HEK293 (cell line): ENCODE measurements at regions not wholly inside any gene's neighbourhood (a gene's known extent, or its start where the extent isn't known, plus 50 kb on each side); places are given as distances from the start of the nearest gene placed in this dataset.

Source experiments
- CTCF ChIP-seq: fragments of 450-650 bp; formaldehyde crosslinking; IDR thresholded peaks from 2 replicates; pipeline ENCODE4 v1.5.1; 2016; ENCODE audit warnings: missing biosample characterization, missing genetic modification characterization
- YY1 ChIP-seq: fragments of 450-650 bp; formaldehyde crosslinking; IDR thresholded peaks from 2 replicates; pipeline ENCODE4 v1.5.1; 2018; ENCODE audit warnings: missing biosample characterization, missing genetic modification characterization
- ZNF214 ChIP-seq: fragments of 450-650 bp; formaldehyde crosslinking; IDR thresholded peaks from 2 replicates; pipeline ENCODE4 v1.5.1; 2017; ENCODE audit warnings: missing biosample characterization, mild to moderate bottlenecking, missing genetic modification characterization, borderline replicate concordance
- ZNF398 ChIP-seq: fragments of 450-650 bp; formaldehyde crosslinking; IDR thresholded peaks from 2 replicates; pipeline ENCODE4 v1.5.1; 2017; ENCODE audit warnings: missing biosample characterization, missing genetic modification characterization
- ZNF561 ChIP-seq: fragments of 450-650 bp; IDR thresholded peaks from 2 replicates; pipeline ENCODE4 v1.5.1; 2018; ENCODE audit warnings: missing biosample characterization, missing genetic modification characterization, borderline replicate concordance
- ZNF830 ChIP-seq: fragments of 450-650 bp; IDR thresholded peaks from 2 replicates; pipeline ENCODE4 v1.5.0; 2018; ENCODE audit warnings: missing biosample characterization, missing genetic modification characterization, low read depth, mild to moderate bottlenecking, moderate library complexity
- ZSCAN23 ChIP-seq: fragments of 450-650 bp; formaldehyde crosslinking; IDR thresholded peaks from 2 replicates; pipeline ENCODE4 v1.5.1; 2016; ENCODE audit warnings: missing biosample characterization, missing genetic modification characterization
- TF ChIP-seq, protein P1 (sequence below): fragments of 450-650 bp; formaldehyde crosslinking; IDR thresholded peaks from 2 replicates; pipeline ENCODE4 v1.5.1; 2017; ENCODE audit warnings: missing biosample characterization, missing genetic modification characterization

DNA sequence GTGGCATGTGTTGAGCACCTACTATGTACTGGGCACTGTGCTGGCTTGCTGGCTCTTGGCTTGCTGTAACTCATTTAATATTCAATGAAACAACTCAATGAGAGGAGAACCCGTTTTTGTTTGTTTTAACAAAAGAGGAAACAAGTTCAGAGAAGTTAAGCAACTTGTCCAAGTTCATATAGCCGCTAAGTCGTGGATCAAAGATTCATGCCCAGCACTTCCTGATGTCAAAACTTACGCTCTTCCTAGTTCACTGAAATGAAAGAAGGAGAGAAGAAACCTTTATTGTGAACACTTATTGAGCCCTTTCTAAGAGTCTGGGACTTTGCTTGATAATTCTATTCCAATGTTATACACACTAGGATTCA lies 475.9 kb downstream of the PTPRU start:
- no peak for TF ChIP-seq CTCF (tag by site-specific recombination)
- no peak for TF ChIP-seq ZNF830 (tag by site-specific recombination)
- TF ChIP-seq, protein P1, sequence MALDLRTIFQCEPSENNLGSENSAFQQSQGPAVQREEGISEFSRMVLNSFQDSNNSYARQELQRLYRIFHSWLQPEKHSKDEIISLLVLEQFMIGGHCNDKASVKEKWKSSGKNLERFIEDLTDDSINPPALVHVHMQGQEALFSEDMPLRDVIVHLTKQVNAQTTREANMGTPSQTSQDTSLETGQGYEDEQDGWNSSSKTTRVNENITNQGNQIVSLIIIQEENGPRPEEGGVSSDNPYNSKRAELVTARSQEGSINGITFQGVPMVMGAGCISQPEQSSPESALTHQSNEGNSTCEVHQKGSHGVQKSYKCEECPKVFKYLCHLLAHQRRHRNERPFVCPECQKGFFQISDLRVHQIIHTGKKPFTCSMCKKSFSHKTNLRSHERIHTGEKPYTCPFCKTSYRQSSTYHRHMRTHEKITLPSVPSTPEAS, result no peak
- no peak for TF ChIP-seq ZNF398 (tag by site-specific recombination)
- no peak for TF ChIP-seq YY1 (tag by site-specific recombination)
- TF ChIP-seq ZNF214 (tag by site-specific recombination), result no peak
- TF ChIP-seq ZSCAN23 (tag by site-specific recombination), result no peak
- TF ChIP-seq ZNF561 (tag by site-specific recombination), result no peak
